ENCODE measurements at regions not wholly inside any gene's neighbourhood (a gene's known extent, or its start where the extent isn't known, plus 50 kb on each side); places are given as distances from the start of the nearest gene placed in this dataset.

DNA sequence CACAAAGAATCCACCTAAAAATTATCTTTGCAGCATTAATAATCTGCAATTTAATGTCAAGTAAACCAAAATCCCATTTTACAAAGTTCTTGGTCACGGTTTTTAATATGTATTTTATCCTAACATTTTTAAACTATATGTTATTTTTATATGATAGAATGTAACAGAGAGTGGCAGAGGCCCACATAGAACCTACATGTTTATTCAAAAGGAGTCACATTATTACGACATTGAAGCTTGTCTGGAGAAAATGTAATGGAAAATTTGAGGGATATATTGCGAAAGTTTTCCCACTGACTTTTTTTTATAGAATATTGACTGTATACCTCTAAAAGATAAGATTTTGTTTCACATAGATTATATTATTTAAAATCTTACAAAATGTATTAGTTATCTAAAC lies 89.7 kb upstream of the COL3A1 start:
- DNase-seq (ENCODE audit: extremely low read depth, low read depth), result no peak
- H3K4me3 ChIP-seq (replicated peaks; ENCODE audit: low read depth, low read length), result no peak overlapping the region
- TF ChIP-seq, protein P1, sequence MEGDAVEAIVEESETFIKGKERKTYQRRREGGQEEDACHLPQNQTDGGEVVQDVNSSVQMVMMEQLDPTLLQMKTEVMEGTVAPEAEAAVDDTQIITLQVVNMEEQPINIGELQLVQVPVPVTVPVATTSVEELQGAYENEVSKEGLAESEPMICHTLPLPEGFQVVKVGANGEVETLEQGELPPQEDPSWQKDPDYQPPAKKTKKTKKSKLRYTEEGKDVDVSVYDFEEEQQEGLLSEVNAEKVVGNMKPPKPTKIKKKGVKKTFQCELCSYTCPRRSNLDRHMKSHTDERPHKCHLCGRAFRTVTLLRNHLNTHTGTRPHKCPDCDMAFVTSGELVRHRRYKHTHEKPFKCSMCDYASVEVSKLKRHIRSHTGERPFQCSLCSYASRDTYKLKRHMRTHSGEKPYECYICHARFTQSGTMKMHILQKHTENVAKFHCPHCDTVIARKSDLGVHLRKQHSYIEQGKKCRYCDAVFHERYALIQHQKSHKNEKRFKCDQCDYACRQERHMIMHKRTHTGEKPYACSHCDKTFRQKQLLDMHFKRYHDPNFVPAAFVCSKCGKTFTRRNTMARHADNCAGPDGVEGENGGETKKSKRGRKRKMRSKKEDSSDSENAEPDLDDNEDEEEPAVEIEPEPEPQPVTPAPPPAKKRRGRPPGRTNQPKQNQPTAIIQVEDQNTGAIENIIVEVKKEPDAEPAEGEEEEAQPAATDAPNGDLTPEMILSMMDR (IDR thresholded peaks at IDR 0.05; ENCODE audit: low read depth, low read length, missing control alignments), result no peak

DNA sequence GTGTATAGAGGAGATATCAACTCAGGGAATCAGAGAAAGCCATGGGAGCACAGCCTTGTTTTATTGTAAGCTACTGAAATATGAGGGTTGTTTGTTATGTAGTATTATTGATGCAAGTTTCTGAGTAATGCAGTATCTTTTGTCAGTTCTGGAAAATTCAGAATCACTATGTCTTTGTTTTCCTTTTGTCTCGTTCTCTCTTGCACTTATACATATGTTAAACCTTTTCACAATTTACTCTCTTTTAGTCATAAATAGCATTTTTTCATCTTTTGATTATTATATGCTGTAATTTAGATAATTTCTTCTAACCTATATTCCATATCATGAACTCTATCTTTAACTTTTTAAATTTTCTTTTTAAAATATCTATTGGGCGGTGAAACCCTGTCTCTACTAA lies 85.0 kb upstream of the COL3A1 start:
- DNase-seq (ENCODE audit: extremely low read depth, low read depth), result no peak
- TF ChIP-seq, protein P1 (IDR thresholded peaks at IDR 0.05; ENCODE audit: low read depth, low read length, missing control alignments), result no peak
- H3K4me3 ChIP-seq (replicated peaks; ENCODE audit: low read depth, low read length), result no peak overlapping the region

DNA sequence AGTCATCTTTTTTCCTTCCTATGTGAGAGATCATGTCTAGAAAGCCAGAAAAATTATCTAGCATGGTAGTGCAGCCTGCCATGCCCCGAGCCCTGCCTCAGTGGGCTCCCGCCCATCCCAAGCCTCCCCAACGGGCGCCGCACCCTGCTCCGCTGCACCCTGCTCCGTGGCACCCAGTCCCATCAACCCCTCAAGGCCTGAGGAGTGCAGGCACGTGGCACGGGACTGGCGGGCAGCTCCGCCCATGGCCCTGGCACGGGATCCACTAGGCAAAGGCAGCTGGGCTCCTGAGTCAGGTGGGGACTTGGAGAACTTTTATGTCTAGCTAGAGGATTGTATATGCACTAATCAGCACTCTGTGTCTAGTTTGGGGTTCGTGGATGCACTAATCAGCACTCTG lies 83.4 kb upstream of the COL3A1 start:
- H3K4me3 ChIP-seq (replicated peaks; ENCODE audit: low read depth, low read length), result no peak overlapping the region
- DNase-seq (ENCODE audit: extremely low read depth, low read depth), result no peak
- TF ChIP-seq, protein P1 (IDR thresholded peaks at IDR 0.05; ENCODE audit: low read depth, low read length, missing control alignments), result no peak

- DNase-seq (ENCODE audit: extremely low read depth, low read depth), result no peak
- TF ChIP-seq, protein P1 (IDR thresholded peaks at IDR 0.05; ENCODE audit: low read depth, low read length, missing control alignments), result no peak
Measured at GRCh38 chr2:188892636-188893035, 81.5 kb upstream of the COL3A1 start.

GRCh38 chr2:188893972-188894371 lies 80.2 kb upstream of the COL3A1 start:
- TF ChIP-seq, protein P1 (IDR thresholded peaks at IDR 0.05; ENCODE audit: low read depth, low read length, missing control alignments), result no peak
- no peak overlapping the region for H3K4me3 ChIP-seq (replicated peaks; ENCODE audit: low read depth, low read length)
- DNase-seq (ENCODE audit: extremely low read depth, low read depth), result no peak

More at GRCh38 chr2:188892636-188893035, 81.5 kb upstream of the COL3A1 start:
- no peak overlapping the region for H3K4me3 ChIP-seq (replicated peaks; ENCODE audit: low read depth, low read length)

- H3K4me3 ChIP-seq (replicated peaks; ENCODE audit: low read depth, low read length), result no peak overlapping the region
- DNase-seq (ENCODE audit: extremely low read depth, low read depth), result no peak
- TF ChIP-seq, protein P1 (IDR thresholded peaks at IDR 0.05; ENCODE audit: low read depth, low read length, missing control alignments), result no peak
Measured at GRCh38 chr2:188894979-188895378, 79.2 kb upstream of the COL3A1 start.

DNA sequence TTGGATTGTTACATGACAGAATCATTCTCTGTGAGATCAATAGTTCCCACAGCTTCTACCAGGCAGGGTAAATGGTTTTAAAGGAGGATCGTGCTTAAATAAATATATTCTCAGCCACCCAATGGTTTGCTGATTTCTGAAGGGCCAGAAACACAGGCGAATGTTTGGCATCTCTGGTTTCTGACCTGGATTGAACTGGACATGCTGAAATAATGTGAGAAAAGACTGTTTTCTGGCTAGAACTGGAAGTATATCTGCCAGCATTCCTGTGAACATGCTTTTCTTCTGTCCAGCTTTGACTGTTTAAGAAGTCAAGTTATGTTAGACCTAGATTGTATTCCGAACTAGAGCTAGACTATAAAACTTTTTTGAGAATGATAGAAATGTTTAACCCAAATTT lies 77.1 kb upstream of the COL3A1 start:
- no peak for DNase-seq (ENCODE audit: extremely low read depth, low read depth)
- TF ChIP-seq, protein P1 (IDR thresholded peaks at IDR 0.05; ENCODE audit: low read depth, low read length, missing control alignments), result no peak
- H3K4me3 ChIP-seq (replicated peaks; ENCODE audit: low read depth, low read length), result no peak overlapping the region

Data from HFF-Myc (cell line).